NB4 (cell line): ENCODE measurements at regions not wholly inside any gene's neighbourhood (a gene's known extent, or its start where the extent isn't known, plus 50 kb on each side); places are given as distances from the start of the nearest gene placed in this dataset.

Experiments
- DNase-seq: peaks from one replicate; pipeline ENCODE4 v3.0.0; 2010; ENCODE audit warnings: low read depth
- H3K4me3 ChIP-seq: one replicate; pipeline ENCODE4 v1.5.1; 2011; ENCODE audit warnings: mild to moderate bottlenecking, low read depth, low read length, moderate library complexity
- MYC ChIP-seq: IDR thresholded peaks from 2 replicates; pipeline ENCODE4 v1.6.1; 2011; ENCODE audit warnings: low read depth, low read length
- POLR2A ChIP-seq: IDR thresholded peaks from 2 replicates; pipeline ENCODE4 v1.6.1; 2011; ENCODE audit warnings: mild to moderate bottlenecking; ENCODE audit not compliant: insufficient read length; ENCODE audit errors: extremely low read depth
- TF ChIP-seq, protein P1 (sequence below): IDR thresholded peaks from one replicate; pipeline ENCODE4 v1.5.1; 2012; ENCODE audit warnings: low read depth, low read length
- TF ChIP-seq, protein P2 (sequence below): IDR thresholded peaks from 2 replicates; pipeline ENCODE4 v1.6.1; 2011; ENCODE audit warnings: low read depth, low read length

DNA sequence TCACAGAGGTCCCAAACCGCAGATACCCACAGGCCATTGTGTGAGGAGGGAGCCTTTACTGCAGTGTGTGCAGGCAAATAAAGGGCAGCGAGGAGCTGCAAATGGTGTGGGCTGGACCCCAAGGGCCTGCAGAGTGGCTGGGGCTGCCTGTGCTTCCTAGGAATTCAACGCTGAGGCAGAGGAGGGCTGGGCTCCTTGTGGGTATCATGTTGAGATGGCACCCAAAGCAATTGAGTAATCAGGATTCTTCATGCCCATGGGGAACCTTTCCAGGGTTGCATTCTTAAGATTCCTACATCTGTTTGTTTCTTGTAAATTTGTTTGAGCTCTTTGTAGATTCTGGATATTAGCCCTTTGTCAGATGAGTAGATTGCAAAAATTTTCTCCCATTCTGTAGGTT lies 85.4 kb upstream of the LIPC start:
- H3K4me3 ChIP-seq, result no peak overlapping the region
- TF ChIP-seq POLR2A (no peak), MYC (no peak)
- TF ChIP-seq, protein P1, sequence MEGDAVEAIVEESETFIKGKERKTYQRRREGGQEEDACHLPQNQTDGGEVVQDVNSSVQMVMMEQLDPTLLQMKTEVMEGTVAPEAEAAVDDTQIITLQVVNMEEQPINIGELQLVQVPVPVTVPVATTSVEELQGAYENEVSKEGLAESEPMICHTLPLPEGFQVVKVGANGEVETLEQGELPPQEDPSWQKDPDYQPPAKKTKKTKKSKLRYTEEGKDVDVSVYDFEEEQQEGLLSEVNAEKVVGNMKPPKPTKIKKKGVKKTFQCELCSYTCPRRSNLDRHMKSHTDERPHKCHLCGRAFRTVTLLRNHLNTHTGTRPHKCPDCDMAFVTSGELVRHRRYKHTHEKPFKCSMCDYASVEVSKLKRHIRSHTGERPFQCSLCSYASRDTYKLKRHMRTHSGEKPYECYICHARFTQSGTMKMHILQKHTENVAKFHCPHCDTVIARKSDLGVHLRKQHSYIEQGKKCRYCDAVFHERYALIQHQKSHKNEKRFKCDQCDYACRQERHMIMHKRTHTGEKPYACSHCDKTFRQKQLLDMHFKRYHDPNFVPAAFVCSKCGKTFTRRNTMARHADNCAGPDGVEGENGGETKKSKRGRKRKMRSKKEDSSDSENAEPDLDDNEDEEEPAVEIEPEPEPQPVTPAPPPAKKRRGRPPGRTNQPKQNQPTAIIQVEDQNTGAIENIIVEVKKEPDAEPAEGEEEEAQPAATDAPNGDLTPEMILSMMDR, result no peak
- TF ChIP-seq, protein P2, sequence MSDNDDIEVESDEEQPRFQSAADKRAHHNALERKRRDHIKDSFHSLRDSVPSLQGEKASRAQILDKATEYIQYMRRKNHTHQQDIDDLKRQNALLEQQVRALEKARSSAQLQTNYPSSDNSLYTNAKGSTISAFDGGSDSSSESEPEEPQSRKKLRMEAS, result no peak
- DNase-seq, result no peak

DNA sequence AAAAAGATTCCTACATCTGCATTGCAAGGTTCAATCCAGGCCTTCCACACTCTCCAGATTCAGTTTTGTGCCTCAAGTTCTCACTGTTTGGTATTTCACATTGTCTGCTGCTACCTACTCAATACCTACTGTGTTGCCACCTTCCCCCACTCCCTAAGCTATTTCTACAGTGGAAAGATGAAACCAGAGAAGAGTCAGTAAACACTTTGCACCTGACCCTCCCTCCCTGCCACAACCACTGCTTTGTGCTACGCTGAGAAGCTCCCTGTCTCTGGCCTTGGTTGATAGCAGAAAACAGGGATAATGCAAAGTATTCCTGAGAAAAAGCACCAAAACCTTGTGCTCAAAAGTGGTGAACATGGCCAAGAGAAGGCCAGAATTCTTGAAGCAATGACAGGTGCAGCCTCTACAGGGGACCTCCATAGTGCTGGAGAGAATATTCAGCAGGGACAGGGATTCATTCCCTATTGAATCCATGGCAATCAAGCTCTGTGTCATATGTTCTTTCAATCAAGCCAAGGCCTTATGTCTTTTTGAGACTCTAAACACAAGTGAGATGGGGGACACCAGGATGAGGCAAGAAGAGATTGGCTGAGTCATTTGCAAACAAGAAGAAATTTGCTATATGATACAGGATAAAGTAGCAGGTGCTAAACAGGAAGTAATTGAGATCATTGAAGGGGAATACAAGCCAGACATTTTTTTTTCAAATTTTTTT lies 83.5 kb upstream of the LIPC start:
- TF ChIP-seq MYC, result no peak
- TF ChIP-seq, protein P1, result no peak
- TF ChIP-seq, protein P2, result no peak
- no peak for TF ChIP-seq POLR2A
- DNase-seq, result peak; percentile 19
- no peak overlapping the region for H3K4me3 ChIP-seq

DNA sequence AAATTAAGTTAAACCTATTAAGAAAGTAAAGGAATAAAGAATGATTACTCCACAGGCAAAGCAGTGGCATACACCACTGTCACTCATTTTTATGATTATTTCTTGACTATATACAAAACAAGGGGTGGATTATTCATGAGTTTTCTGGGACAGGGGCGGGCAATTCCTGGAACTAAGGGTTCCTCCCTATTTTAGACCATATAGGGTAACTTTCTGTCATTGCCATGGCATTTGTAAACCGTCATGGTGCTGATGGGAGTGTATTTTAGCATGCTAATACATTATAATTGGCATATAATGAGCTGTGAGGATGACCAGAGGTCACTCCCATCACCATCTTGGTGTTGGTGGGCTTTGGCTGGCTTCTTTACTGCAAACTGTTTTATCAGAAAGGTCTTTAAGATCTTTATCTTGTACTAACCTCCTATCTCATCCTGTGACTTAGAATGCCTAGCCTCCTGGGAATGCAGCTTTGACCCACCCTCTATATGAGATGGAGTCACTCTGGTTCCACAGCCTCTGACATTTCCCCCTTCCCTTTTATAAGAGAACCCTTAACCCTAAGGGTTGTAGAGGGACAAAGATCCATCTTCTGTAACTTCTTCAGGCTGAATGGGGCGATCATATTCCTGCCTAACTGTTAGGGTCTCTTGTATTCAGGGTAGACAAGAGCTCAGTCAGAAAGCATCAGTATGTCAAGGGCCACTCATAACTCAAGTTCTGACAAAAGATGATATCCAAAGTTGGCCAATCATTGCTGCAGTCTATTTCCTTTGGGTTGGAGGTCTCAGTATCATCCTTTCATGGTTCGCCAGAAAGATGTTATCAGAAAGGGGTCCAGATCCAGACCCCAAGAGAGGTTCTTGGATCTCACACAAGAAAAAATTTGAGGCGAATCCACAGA lies 79.5 kb upstream of the LIPC start:
- no peak overlapping the region for H3K4me3 ChIP-seq
- TF ChIP-seq, protein P1, result no peak
- TF ChIP-seq POLR2A (no peak), MYC (no peak)
- TF ChIP-seq, protein P2, result no peak
- no peak for DNase-seq

DNA sequence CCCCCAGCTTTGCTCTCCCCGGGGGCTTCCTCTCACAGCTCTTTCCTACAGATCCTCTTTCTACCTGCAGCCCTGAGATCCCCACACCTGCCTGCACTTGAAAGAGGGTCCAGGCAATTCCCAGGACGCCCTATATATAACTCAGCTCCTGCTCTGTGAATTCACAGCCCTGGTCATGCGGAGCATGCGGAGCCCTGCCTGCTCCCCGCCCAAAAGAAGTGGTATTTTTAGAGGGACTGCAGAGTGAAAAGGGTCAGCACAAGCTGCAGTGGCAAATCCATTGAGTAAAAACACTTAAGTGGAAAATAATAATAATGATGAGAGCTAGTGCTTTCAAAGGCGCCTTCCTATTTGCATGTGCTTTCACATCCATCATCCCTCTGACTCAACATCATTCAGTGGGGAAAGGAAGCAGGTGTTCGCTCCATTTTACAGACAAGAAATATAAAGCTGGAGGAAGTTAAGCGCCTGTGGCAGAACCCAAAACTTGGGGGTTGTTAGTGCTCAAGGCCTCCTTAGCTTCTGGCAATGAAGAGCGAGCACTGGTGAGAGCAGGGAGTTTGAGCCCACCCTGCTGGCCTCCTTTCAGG lies 76.3 kb upstream of the LIPC start:
- no peak for DNase-seq
- TF ChIP-seq MYC (no peak), POLR2A (no peak)
- TF ChIP-seq, protein P1, result no peak
- TF ChIP-seq, protein P2, result 0 out of 2 replicates have a peak, but pooled peaks have one; percentile 14
- no peak overlapping the region for H3K4me3 ChIP-seq

DNA sequence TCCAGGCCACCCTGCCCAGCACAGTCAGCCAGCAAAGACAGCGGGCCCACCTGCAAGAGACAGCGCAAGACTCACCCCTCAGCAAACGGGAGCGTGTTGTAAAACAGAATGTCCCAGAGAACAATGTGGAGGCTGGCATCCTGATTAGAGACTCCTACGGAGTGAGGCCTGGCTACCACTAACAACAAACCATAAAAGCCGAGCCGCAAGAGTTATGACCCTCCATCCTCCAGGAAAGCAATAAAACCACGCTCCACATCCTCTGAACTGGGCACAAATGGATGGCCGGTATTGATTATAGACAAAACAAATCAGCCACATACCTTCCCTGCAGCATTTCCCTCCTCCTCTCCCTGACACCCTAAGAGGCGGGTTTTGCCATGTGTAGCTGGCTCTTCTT lies 75.8 kb upstream of the LIPC start:
- TF ChIP-seq MYC (no peak), POLR2A (no peak)
- TF ChIP-seq, protein P2, result no peak
- no peak overlapping the region for H3K4me3 ChIP-seq
- no peak for DNase-seq
